Endothelial cell of umbilical vein (primary cell): ENCODE measurements at regions not wholly inside any gene's neighbourhood (a gene's known extent, or its start where the extent isn't known, plus 50 kb on each side); places are given as distances from the start of the nearest gene placed in this dataset.

Experiments
- CTCF ChIP-seq, 2 donors: IDR thresholded peaks; 1 replicate in 1 of 2; 2 replicates in 1 of 2; pipeline ENCODE4 v1.5.1; 2011; ENCODE audit warnings: low read length in 2 of 2, mild to moderate bottlenecking in 2 of 2, moderate library complexity in 2 of 2, control low read depth in 1 of 2, inconsistent platforms in 1 of 2, low read depth in 1 of 2; ENCODE audit not compliant: insufficient read depth in 1 of 2; ENCODE audit errors: extremely low read depth in 1 of 2
- EZH2 ChIP-seq: IDR thresholded peaks from 2 replicates; pipeline ENCODE4 v1.6.1; 2012; ENCODE audit warnings: borderline replicate concordance, low read depth, mild to moderate bottlenecking, moderate library complexity, low read length, inconsistent platforms; ENCODE audit not compliant: severe bottlenecking
- MAX ChIP-seq: IDR thresholded peaks from 2 replicates; pipeline ENCODE4 v1.6.1; 2011; ENCODE audit not compliant: insufficient read depth, insufficient read length
- MYC ChIP-seq: IDR thresholded peaks from one replicate; pipeline ENCODE4 v1.6.1; 2011; ENCODE audit warnings: mild to moderate bottlenecking, low read depth, low read length
- POLR2A ChIP-seq: IDR thresholded peaks from 2 replicates; pipeline ENCODE4 v1.6.1; 2012; ENCODE audit warnings: low read depth, mild to moderate bottlenecking, control low read depth, low read length
- POLR2AphosphoS5 ChIP-seq: IDR thresholded peaks from 2 replicates; pipeline ENCODE4 v1.6.1; 2012; ENCODE audit warnings: low read depth, mild to moderate bottlenecking, control low read depth, low read length, moderate library complexity; ENCODE audit not compliant: insufficient read depth

- TF ChIP-seq CTCF (IDR thresholded peaks at IDR 0.05; ENCODE audit: extremely low read depth in 1 of 2, insufficient read depth in 1 of 2, low read depth in 1 of 2, low read length in 2 of 2) (no peak), POLR2A (no peak), MAX (no peak), MYC (no peak), EZH2 (no peak), POLR2AphosphoS5 (no peak)
These were observed 695.8 kb downstream of the RNF144A start for GRCh38 chr2:7612969-7613368.
